Activated T-cell treated with anti-CD3 and anti-CD28 coated beads, Interleukin-2, amount 50 U/mL, for 1 hour (primary cell): ENCODE measurements at regions not wholly inside any gene's neighbourhood (a gene's known extent, or its start where the extent isn't known, plus 50 kb on each side); places are given as distances from the start of the nearest gene placed in this dataset.
"Not testable (repeated sequence)": the region's sequence is repeated elsewhere in the genome, so short reads cannot be mapped to it uniquely, and the experiment has no call there.

Source experiments
- DNase-seq: peaks from one replicate; pipeline ENCODE4 v3.0.0-alpha.2; 2020

- DNase-seq: no peak
These were observed 1830.0 kb upstream of the DEFB115 start for GRCh38 chr20:29427201-29428060.

- no peak for DNase-seq
These were observed 1826.9 kb upstream of the DEFB115 start for GRCh38 chr20:29430531-29430930.

GRCh38 chr20:29440721-29441120 is 1816.7 kb upstream of the DEFB115 start:
- DNase-seq: not testable (repeated sequence)

GRCh38 chr20:29443206-29443781 is 1814.2 kb upstream of the DEFB115 start:
- not testable (repeated sequence) for DNase-seq

DNA sequence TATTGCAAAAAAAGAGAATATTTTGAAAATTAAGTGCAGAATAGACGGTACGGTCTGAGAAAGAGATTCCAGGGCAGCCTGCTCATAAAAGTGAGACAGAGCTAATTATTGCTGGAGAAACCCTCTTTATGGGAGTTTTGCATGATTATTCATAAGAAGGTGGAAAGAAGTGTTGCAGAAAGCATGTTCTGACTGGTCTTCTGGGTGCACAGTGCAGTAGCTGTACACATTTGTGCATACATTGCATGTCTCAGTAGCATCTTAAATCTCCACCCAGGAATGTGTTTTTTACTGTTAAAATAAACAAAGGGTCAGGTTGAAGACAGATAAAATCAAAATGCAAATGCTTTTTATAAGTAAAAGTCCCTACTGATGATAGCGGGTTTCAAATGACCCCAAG is 1813.6 kb upstream of the DEFB115 start:
- DNase-seq: no peak

DNA sequence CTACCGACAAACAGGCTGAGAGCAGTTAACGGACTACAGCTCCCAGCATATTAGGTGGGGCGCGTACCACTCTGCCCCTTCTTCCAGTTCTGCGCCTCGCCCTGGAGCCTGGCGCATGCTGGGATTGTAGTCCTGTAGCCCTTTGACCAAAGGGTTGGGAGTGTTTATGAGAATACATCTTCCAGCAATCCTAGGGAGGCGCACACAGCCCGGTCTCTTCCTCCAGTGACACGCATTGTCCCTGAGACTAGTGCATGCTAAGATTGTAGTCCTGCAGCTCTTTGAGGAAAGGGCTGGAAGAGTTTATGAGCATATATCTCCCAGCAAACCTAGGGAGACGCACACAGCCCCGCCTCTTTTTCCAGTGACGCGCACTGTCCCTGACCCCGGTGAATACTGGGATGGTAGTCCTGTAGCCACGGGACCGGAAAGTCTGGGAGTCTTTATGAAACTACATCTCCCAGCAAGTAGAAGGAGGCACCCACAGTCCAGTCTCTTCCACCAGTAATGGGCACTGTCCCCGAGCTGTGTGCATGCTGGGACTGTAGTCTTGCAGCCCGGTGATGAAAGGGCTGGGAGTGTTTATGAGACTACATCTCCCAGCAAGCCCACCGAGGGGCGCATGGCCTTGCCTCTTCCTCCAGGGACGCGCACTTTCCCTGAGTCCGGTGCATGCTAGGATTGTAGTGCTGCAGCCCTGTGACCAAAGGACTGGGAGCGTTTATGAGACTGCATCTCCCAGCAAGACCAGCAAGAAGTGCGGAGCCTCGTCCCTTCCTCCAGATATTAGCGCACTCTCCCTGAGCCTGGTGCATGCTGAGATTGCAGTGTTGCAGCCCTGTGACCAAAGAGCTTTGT is 1812.2 kb upstream of the DEFB115 start:
- peak; percentile 29 for DNase-seq

- not testable (repeated sequence) for DNase-seq
These were observed 1809.7 kb upstream of the DEFB115 start for GRCh38 chr20:29447517-29448484.

- no peak for DNase-seq
These were observed 1808.5 kb upstream of the DEFB115 start for GRCh38 chr20:29448806-29449470.

GRCh38 chr20:29452186-29452585 is 1805.3 kb upstream of the DEFB115 start:
- no peak for DNase-seq

DNA sequence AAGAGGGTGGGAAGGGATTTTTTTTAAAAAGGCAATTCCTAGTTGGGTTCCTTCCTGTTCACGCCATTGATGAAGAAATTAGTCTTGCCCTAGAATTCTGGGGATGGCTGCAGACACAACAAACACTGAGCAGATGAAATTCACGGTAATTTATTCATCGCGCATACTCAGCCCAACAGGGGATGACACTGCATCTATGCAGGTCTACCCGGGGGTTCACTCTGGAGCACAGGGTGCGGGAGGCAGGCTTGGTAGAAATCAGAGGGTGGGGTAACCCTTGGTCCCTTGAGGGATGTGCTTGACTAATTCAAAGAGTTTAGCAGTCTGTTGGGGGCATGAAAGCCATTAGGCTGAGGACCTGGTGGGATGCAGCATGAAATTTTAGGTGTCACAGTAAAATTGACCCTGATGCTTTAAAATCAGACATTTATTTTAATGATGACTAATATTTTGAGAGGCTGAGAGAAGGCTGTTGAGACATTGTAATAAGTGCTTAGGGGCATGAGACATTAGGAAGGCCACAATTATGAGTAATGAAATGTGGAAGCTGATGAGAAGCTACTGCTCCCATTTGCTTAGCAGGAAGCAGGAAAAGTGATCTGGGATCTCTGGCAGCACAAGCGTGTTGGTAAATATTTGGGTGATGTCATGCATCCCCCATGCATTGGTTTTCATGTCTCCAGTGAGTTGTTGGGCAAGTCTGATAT is 1800.3 kb upstream of the DEFB115 start:
- DNase-seq: not testable (repeated sequence)

DNA sequence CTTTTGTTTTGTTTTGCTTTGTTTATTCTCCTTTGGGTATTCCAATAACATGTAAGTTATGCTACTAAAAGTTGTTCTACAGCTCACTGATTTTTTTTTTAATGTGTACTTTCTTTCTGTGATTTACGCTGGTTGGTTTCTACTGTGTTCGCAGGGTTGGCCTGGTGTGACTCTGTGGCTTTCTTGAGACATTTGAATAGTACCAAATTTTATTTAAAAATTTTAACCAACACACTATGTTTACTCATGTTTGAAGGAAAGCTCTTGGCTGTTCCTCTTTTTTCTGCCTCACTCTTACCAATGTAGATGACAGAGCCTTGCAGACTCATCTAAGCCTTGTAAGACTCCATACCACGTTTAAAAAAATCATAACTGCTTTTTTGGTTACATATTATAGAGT is 1784.9 kb upstream of the DEFB115 start:
- DNase-seq: no peak

GRCh38 chr20:29492840-29493239 is 1764.6 kb upstream of the DEFB115 start:
- DNase-seq: not testable (repeated sequence)

DNA sequence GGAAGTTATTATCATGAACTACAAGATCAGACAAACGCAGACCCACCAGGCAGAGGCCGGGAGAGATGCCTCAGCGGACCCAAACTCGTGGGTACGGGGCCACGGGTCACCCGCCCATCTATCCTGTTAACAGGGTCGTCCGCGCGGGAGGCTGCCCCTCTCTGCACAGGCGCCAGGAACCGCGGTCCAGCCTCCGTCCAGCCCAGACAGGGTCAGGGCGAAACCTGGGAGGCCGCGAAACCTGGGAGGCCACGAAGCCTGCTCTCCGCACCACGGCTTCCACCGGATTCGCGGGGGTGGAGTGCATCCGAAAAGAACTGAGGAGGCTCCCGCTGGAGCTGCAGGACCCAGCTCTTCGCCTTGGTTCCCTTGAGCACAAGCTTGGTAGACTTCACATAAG is 1760.7 kb upstream of the DEFB115 start:
- not testable (repeated sequence) for DNase-seq

DNA sequence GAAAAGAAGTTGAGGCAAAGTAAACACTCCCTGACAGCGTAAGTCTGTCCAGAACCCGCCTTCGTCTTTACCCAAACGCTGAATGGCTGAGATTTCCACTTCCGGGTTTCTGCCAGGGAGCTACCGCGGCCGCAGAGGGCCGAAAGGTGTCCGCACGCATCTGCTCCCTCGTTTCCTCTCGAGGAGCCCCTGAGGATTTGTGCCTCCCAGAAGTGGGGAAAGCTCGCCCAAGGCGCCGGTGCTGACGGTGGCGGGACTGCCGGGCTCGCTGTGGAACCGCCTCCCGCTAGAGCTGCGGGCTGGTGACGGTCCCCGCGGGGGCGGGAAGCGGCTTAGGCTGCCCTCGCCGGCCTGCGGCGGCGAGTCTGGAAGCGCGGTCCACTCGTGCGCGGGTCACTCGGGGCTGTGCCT is 1760.2 kb upstream of the DEFB115 start:
- DNase-seq: peak; percentile 19

GRCh38 chr20:29497684-29498083 is 1759.8 kb upstream of the DEFB115 start:
- DNase-seq: peak; percentile 21

- DNase-seq: not testable (repeated sequence)
These were observed 1756.7 kb upstream of the DEFB115 start for GRCh38 chr20:29500738-29501137.

- DNase-seq: not testable (repeated sequence)
These were observed 1742.8 kb upstream of the DEFB115 start for GRCh38 chr20:29514634-29515033.

DNA sequence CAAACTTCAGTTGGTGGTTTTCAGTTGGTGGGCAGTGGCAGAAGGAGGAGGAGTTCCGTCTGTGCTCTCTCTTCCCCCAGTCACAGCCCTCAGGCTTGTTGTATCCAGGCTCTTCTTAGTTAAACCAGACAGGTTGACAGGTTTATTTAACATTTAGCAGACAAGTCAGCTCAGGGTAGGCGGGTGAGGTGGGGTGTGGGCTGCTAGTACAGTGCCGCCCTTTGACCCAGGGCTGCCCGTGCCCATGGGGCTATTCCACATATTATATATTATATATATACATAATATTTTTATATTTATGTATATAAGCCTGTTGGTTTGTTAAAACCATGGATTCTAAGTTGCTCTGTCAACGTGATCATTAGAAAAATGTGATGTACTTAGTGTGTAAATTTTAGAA is 1740.6 kb upstream of the DEFB115 start:
- not testable (repeated sequence) for DNase-seq

GRCh38 chr20:29519610-29520241 is 1737.7 kb upstream of the DEFB115 start:
- DNase-seq: not testable (repeated sequence)

DNA sequence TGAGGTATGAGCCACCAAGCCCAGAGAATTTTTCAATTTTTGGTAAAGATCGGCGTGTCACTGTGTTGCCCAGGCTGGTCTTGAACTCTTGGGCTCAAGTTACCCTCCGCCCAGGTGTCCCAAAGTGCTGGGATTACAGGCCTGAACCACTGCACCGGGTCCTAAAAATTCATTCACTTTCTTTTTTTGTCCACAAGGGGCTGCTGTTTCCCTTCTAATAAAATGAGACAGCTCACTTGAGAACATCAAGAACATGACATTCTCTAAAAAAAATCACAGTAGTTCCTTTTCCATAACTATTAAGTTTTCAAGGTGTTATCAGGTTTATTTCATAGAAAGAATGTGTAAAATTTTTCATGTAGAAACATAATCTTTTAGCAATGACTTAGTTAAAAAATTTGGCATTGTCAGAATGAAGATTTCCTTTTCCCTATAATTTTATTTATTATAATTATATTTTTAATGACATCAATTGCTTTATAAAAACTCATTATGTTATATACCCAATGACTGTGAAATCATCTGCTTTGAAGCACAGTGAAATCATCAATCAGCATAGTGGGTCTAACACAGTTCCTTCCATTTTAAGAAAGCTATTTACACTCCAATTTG is 1723.8 kb upstream of the DEFB115 start:
- DNase-seq: not testable (repeated sequence)
